CD4-positive, alpha-beta T cell treated with Interleukin-12 subunit alpha and Interleukin-12 subunit beta, for 1 hour (primary cell): ENCODE measurements at regions not wholly inside any gene's neighbourhood (a gene's known extent, or its start where the extent isn't known, plus 50 kb on each side); places are given as distances from the start of the nearest gene placed in this dataset.
A peak's percentile ranks its signal among the peaks of the same experiment; 100 is the strongest.
"Not testable (repeated sequence)": the region's sequence is repeated elsewhere in the genome, so short reads cannot be mapped to it uniquely, and the experiment has no call there.

ENCODE experiments used
- DNase-seq: peaks from one replicate; pipeline ENCODE4 v3.0.0-alpha.2; 2020

GRCh38 chr3:197459571-197459970 lies 96.2 kb downstream of the BDH1 start:
- peak; percentile 43 for DNase-seq

- no peak for DNase-seq
These were observed 96.8 kb downstream of the BDH1 start for GRCh38 chr3:197458906-197459470.

- DNase-seq: peak; percentile 33
These were observed 97.5 kb downstream of the BDH1 start for GRCh38 chr3:197458179-197458707.

GRCh38 chr3:197456261-197457091 lies 99.3 kb downstream of the BDH1 start:
- peak; percentile 37 for DNase-seq

GRCh38 chr3:197454841-197455240 lies 100.9 kb downstream of the BDH1 start:
- DNase-seq: not testable (repeated sequence)

- DNase-seq: peak; percentile 7
These were observed 101.8 kb downstream of the BDH1 start for GRCh38 chr3:197454014-197454413.

GRCh38 chr3:197450810-197451209 lies 105.0 kb downstream of the BDH1 start:
- DNase-seq: no peak

GRCh38 chr3:197450308-197450707 lies 105.5 kb downstream of the BDH1 start:
- no peak for DNase-seq

GRCh38 chr3:197449181-197449580 lies 106.6 kb downstream of the BDH1 start:
- DNase-seq: not testable (repeated sequence)

GRCh38 chr3:197447781-197448180 lies 108.0 kb downstream of the BDH1 start:
- not testable (repeated sequence) for DNase-seq

- no peak for DNase-seq
These were observed 108.7 kb downstream of the BDH1 start for GRCh38 chr3:197447057-197447456.

- no peak for DNase-seq
These were observed 109.1 kb downstream of the BDH1 start for GRCh38 chr3:197446700-197447056.

- DNase-seq: no peak
These were observed 109.7 kb downstream of the BDH1 start for GRCh38 chr3:197445896-197446699.

GRCh38 chr3:197444793-197445379 lies 110.9 kb downstream of the BDH1 start:
- no peak for DNase-seq

GRCh38 chr3:197443506-197443905 lies 112.3 kb downstream of the BDH1 start:
- no peak for DNase-seq

GRCh38 chr3:197440717-197441303 lies 115.0 kb downstream of the BDH1 start:
- no peak for DNase-seq

GRCh38 chr3:197438906-197439305 lies 116.9 kb downstream of the BDH1 start:
- DNase-seq: no peak

- DNase-seq: no peak
These were observed 120.3 kb downstream of the BDH1 start for GRCh38 chr3:197435426-197435825.

GRCh38 chr3:197434830-197435229 lies 120.9 kb downstream of the BDH1 start:
- DNase-seq: no peak

GRCh38 chr3:197432384-197433127 lies 123.2 kb downstream of the BDH1 start:
- no peak for DNase-seq

GRCh38 chr3:197431346-197431910 lies 124.3 kb downstream of the BDH1 start:
- DNase-seq: no peak

- no peak for DNase-seq
These were observed 124.8 kb downstream of the BDH1 start for GRCh38 chr3:197430934-197431333.
